Heart right ventricle (tissue), 16 donors: ENCODE measurements at regions not wholly inside any gene's neighbourhood (a gene's known extent, or its start where the extent isn't known, plus 50 kb on each side); places are given as distances from the start of the nearest gene placed in this dataset.
A peak's percentile ranks its signal among the peaks of the same experiment; 100 is the strongest.

Experiments
- ATAC-seq, 8 donors: fragments of 200-7000 bp; cut with Tn5 transposase; one replicate each; pipeline ENCODE4 v1.9.1; 2020; ENCODE audit warnings: mild to moderate bottlenecking in 8 of 8, moderate library complexity in 8 of 8, moderate number of reproducible peaks in 1 of 8
- DNase-seq, 2 donors: peaks; one replicate each; pipeline ENCODE4 v3.0.0-alpha.2; 2020
- H3K27ac ChIP-seq, 10 donors: fragments of 200-600 bp; sonication (generic) in 2 of 10; one replicate each; pipeline versions ENCODE4 v1.5.0 to v1.8.0; 2020 to 2022; ENCODE audit warnings: mild to moderate bottlenecking in 3 of 10
- H3K27me3 ChIP-seq, 7 donors: fragments of 200-600 bp; one replicate each; pipeline ENCODE4 v1.8.0; 2021 to 2022; ENCODE audit warnings: mild to moderate bottlenecking in 2 of 7
- H3K36me3 ChIP-seq, 9 donors: fragments of 200-600 bp; sonication (generic) in 1 of 9; one replicate each; pipeline versions ENCODE4 v1.5.0 to v1.8.0; 2020 to 2022; ENCODE audit warnings: mild to moderate bottlenecking in 2 of 9
- H3K4me1 ChIP-seq, 9 donors: fragments of 200-600 bp; sonication (generic) in 1 of 9; one replicate each; pipeline versions ENCODE4 v1.5.0 to v1.8.0; 2020 to 2022; ENCODE audit warnings: mild to moderate bottlenecking in 4 of 9
- H3K4me3 ChIP-seq, 10 donors: fragments of 200-600 bp; sonication (generic) in 2 of 10; one replicate each; pipeline versions ENCODE4 v1.5.0 to v1.8.0; 2020 to 2022; ENCODE audit warnings: mild to moderate bottlenecking in 7 of 10, moderate library complexity in 2 of 10
- H3K9me3 ChIP-seq, 11 donors: fragments of 200-600 bp in 10 of 11; sonication (generic) in 2 of 11; one replicate each; pipeline versions ENCODE4 v1.5.0 to v1.8.0; 2013 to 2022; ENCODE audit warnings: mild to moderate bottlenecking in 2 of 11, control low read depth in 1 of 11, moderate library complexity in 1 of 11
- WGBS, 2 donors: extraction: QIAGEN DNeasy Blood & Tissue Kit; methylation state at CpG; one replicate each; pipeline ENCODE4 v1.1.7; 2013; ENCODE audit warnings: inconsistent platforms in 1 of 2; 5-methylcytosine and 5-hydroxymethylcytosine counted together
- intact Hi-C, 10 donors: fragments of 100-400 bp; cut with DNase I; formaldehyde crosslinking; loops; one replicate each; pipeline versions ENCODE4 v1.11.1 to v1.14.2; 2022
- TF ChIP-seq, protein P1 (sequence below), 9 donors: fragments of 200-600 bp; sonication (generic) in 2 of 9; IDR thresholded peaks; one replicate each; pipeline versions ENCODE4 v1.5.0 to v1.8.0; 2021 to 2022; ENCODE audit warnings: antibody characterized with exemption in 9 of 9, mild to moderate bottlenecking in 5 of 9, moderate library complexity in 1 of 9
- donor health status: Arrhythmogenic right ventricular cardiomyopathy.
- donor health status: ischemic (EF 13 %, LVEDD 7.1; RV severe dilation, severe dysfunction).
- donor health status: healthy with polysubstance abuse.
- donor health status: DM: no; HTN: yes; CAD: no.
- donor health status: DM: no; HTN: no; CAD: no.
- donor health status: ischemic (EF 25% LVEDD 6.9; RV normal size, moderate dysfunction).
- donor health status: ischemic (EF 25% LVEDD 5.7; RV mildly dilated, moderate dysfunction).
- donor health status: healthy.
- donor health status: DM: yes; HTN: yes; CAD: no.
- donor health status: Ischemic cardiomyopathy.
- donor health status: ischemic (EF 35%, LVEDD 5.7; RV mildly dilated, moderate dysfunction).
- donor health status: nonischemic (EF 11% LVEDD 7.7; RV severe dilation, severe dysfunction).
- donor health status: DM: yes; HTN: yes; CAD: no.
- donor health status: PGD.
- donor health status: ischemic (EF 29% LVEDD 5.4; RV normal size, mild dysfunction).
- donor health status: nonischemic (EF 23%, LVEDD 6.1; RV moderate dilation, normal function).

DNA sequence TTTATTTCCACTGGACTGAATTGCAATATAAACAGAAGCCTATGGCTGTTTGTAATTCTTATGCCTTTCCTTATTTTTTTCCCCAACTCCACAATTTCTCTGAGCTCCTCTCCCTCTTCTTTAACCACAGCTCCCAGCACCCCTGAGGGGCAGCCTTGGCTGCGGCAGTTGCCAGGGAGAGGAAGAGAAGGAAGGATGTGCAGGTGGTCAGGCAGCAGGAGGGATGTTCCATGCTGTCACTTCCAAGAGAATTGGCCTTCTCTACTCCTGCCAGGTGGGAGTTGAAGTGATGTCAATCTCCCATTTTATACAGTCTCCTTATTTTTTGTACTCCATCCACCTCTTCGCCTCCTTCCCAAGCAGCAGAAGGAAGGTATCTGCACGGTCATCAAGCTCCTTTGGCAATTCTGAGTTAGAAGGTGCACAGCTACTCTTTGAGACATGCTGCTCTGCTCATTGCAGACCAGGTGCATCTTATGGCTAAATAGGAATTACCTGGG lies 343.3 kb upstream of the RPS6KA3 start:
- Histone ChIP-seq H3K27ac (no peak overlapping the region), H3K4me1 (no peaks in the 10 kb centered on the region), H3K9me3 (no peaks in the 10 kb centered on the region), H3K4me3 (no peak overlapping the region), H3K36me3 (no peaks in the 10 kb centered on the region), H3K27me3 (peaks cover 0 to 20% (median 0%) of the 10 kb centered on the region in 7 donors)
- no peak for ATAC-seq
- WGBS, 2 donors, result 92 to 93% methylated on average over 2 to 3 of the region's 3 CpGs
- TF ChIP-seq, protein P1, sequence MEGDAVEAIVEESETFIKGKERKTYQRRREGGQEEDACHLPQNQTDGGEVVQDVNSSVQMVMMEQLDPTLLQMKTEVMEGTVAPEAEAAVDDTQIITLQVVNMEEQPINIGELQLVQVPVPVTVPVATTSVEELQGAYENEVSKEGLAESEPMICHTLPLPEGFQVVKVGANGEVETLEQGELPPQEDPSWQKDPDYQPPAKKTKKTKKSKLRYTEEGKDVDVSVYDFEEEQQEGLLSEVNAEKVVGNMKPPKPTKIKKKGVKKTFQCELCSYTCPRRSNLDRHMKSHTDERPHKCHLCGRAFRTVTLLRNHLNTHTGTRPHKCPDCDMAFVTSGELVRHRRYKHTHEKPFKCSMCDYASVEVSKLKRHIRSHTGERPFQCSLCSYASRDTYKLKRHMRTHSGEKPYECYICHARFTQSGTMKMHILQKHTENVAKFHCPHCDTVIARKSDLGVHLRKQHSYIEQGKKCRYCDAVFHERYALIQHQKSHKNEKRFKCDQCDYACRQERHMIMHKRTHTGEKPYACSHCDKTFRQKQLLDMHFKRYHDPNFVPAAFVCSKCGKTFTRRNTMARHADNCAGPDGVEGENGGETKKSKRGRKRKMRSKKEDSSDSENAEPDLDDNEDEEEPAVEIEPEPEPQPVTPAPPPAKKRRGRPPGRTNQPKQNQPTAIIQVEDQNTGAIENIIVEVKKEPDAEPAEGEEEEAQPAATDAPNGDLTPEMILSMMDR (IDR thresholded peaks at IDR 0.05), result no peak
- DNase-seq, result no peak
- intact Hi-C loops, result no loop called here

DNA sequence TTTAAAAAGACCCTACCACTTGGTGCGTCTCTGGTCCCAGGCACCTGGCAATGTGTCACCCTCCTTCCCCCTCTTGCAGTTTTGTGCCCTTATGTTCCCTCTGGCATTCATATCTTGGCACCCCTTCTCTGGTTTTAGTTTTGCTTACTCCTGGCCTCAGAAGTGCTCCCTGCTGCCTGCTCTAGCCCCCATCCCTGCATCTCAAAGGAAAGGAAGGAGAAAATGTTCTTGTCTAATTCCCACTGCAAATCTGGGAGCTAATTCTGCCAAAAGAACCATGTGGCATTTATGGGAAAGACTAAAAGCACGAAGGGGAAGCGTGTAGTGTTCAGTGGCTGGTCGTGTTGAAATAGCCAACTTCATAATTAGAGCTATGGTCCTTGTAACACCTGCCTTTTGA lies 340.1 kb upstream of the RPS6KA3 start:
- 72 to 75% methylated on average over 4 of the region's 4 CpGs for WGBS, 2 donors
- Histone ChIP-seq H3K4me1 (no peaks in the 10 kb centered on the region), H3K9me3 (no peaks in the 10 kb centered on the region), H3K27me3 (peaks cover 0 to 20% (median 0%) of the 10 kb centered on the region in 7 donors), H3K4me3 (no peak overlapping the region), H3K27ac (no peak overlapping the region), H3K36me3 (no peaks in the 10 kb centered on the region)
- TF ChIP-seq, protein P1 (IDR thresholded peaks at IDR 0.05), result no peak
- DNase-seq, result no peak
- ATAC-seq, result no peak
- intact Hi-C loops, result no loop called here

- intact Hi-C loops, result no loop called here
- H3K27ac ChIP-seq, result no peak overlapping the region
- H3K4me1 ChIP-seq, result no peaks in the 10 kb centered on the region
- DNase-seq (no peak), ATAC-seq (no peak)
- WGBS, 2 donors, result 64 to 79% methylated on average over 2 of the region's 2 CpGs
- H3K4me3 ChIP-seq, result no peak overlapping the region
- H3K9me3 ChIP-seq, result no peaks in the 10 kb centered on the region
- no peaks in the 10 kb centered on the region for H3K36me3 ChIP-seq
- peaks cover 0 to 20% (median 0%) of the 10 kb centered on the region in 7 donors for H3K27me3 ChIP-seq
- TF ChIP-seq, protein P1 (IDR thresholded peaks at IDR 0.05), result no peak
Measured at GRCh38 chrX:20596856-20597255, 330.1 kb upstream of the RPS6KA3 start.

DNA sequence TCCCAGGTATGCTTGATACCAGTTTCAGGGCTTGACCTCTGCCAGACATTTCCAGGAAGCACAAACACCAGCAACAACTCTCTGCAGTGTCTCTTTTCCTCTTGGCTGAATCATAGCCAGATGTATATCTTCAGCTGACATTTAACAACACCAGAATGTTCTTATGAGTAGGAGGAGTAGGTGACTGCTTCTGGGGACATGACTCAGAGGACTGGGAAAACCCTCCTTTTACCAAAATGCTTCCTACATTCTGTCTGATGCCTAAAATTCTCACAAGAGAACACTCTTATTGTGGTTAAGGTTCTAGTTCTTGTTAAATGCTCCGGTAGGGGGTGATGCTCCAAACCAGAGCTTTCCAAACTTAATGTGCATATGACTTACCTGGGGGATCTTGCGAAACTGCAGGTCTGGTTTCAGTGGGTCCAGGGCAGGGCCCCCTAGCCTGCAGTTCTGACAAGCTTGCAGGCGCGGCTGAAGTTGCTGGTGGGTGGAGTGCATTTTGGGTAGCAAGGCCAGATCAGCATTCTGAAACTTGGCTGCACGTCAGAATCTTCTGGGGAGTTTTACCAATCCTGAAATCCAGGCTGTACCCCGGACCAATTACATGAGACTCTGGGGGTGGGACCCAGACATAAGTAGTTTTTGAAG lies 329.3 kb upstream of the RPS6KA3 start:
- Histone ChIP-seq H3K27me3 (peaks cover 0 to 20% (median 0%) of the 10 kb centered on the region in 7 donors), H3K4me3 (no peak overlapping the region), H3K36me3 (no peaks in the 10 kb centered on the region), H3K27ac (no peak overlapping the region), H3K4me1 (no peaks in the 10 kb centered on the region), H3K9me3 (no peaks in the 10 kb centered on the region)
- WGBS, 2 donors, result 51 to 57% methylated on average over 6 of the region's 6 CpGs
- DNase-seq (no peak), ATAC-seq (peak in 1 of 8 donors; percentile 33)
- TF ChIP-seq, protein P1 (IDR thresholded peaks at IDR 0.05), result no peak
- intact Hi-C loops, result no loop called here
